HG03521 (cell line): ENCODE measurements at regions not wholly inside any gene's neighbourhood (a gene's known extent, or its start where the extent isn't known, plus 50 kb on each side); places are given as distances from the start of the nearest gene placed in this dataset.
"Not testable (repeated sequence)": the region's sequence is repeated elsewhere in the genome, so short reads cannot be mapped to it uniquely, and the experiment has no call there.

Experiments
- ATAC-seq: cut with Tn5 transposase; IDR thresholded peaks from one replicate; pipeline ENCODE4 v1.9.1; 2021; ENCODE audit warnings: mild to moderate bottlenecking, moderate library complexity; ENCODE audit not compliant: unreplicated experiment

DNA sequence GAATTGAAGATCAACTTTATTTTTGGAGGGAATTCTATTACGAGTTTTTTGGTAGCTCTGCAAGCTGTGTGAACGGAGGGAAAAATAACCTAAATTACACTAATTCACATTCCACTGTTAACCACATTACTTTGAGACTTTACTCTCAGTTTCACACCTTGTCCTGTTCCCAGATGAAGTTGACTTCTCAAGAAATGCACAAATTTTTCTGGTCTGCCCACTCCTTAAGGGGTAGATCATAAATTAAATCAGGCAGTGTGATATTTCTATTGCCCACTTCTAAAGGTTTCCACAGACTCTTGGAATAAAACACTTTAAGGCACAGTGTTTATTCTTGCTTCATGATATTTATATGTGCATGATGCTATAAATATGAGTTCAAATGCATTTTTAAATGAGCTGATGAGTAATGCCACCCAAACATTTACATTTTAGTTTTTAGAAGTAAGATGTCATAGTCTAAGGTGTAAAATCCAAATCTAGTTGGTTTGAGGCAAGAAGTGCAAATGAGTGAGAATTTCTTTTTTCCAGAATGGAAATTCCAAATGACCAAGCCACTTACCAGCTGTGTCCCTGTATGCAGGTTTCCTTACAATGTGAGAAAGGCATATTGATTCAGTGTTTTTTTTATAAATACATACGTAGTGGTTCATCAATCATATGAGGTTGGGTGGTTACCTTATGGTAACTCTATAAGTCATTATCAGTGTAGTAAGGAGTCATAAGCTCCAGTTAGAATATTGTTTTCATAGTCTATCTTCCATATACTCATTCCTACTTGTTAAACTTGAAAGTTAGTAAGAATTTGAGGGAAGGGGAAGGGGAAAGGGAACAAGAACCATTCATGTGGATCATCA lies 437.7 kb upstream of the MEF2C start:
- ATAC-seq = no peak

DNA sequence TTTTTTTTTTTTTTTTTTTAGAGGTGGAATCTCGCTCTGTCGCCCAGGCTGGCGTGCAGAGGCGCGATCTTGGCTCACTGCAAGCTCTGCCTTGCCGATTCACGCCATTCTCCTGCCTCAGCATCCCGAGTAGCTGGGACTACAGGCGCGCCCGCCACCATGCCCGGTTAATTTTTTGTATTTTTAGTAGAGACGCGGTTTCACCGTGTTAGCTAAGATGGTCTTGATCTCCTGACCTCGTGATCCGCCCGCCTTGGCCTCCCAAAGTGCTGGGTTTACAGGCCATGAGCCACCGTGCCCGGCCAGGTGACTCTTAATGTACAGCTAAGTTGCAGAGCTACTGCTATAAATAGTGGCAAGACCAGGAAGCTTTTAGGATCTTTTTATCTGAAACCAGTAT lies 434.9 kb upstream of the MEF2C start:
- ATAC-seq = not testable (repeated sequence)

- ATAC-seq = no peak
These were observed 432.5 kb upstream of the MEF2C start for GRCh38 chr5:89315286-89316100.

DNA sequence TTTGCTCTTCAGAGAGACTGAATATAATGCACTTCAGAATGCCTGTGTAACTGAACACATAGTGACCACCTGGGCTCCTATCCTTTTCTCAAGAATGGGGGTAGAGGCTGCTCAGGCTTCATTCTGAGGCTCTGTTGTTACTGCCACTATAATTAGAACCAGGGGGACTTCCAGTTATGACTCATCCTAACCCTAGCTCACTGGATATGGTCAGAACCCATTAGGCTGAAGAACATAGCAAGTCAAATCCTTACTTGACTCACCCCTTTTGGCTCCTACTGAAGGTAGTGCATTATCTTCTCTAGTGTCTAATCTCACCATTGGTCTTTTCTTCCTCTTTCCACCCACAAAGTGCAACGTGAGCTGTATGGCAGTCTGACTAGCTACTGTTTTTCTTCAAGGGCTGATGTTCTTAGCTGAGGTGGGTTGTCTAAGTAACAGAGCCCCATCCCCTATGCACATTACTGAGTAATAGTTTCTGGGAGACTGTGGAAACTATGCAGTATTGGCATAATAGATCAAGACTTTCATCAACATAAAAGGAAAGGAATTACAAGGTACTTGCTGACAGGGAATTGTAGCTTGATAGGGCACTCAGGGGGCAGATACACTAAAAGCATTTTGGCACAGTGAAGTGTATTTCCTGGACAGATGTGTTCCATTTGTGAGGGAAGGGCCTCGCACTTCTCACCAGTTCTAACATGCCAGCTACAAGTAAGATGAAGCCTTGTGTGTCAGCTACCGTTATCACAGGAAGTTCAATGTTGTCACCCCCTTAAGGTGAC lies 431.0 kb upstream of the MEF2C start:
- peak; percentile 94 for ATAC-seq

- no peak for ATAC-seq
These were observed 430.1 kb upstream of the MEF2C start for GRCh38 chr5:89313044-89313443.

GRCh38 chr5:89309268-89309667 lies 426.3 kb upstream of the MEF2C start:
- no peak for ATAC-seq

- ATAC-seq = peak; percentile 84
These were observed 425.6 kb upstream of the MEF2C start for GRCh38 chr5:89308606-89309040.

DNA sequence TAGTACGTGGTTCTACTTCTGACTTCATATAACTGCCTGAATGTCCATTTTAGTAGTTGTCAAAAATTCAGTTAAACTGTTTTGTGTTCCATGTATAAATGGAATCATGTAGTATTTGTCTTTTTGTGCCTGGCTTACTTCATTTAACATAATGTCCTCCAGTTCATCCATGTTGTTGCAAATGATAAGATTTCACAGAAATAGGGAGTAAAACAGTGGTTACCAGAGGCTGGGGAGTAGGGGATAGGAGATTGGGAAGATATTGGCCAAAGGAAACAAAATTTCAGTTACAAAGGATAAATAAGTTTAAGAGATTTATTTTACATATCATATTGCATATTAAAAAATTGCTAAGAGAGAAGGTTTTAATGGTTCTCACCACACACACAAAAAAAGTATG lies 425.0 kb upstream of the MEF2C start:
- no peak for ATAC-seq

GRCh38 chr5:89307141-89307540 lies 424.2 kb upstream of the MEF2C start:
- ATAC-seq = not testable (repeated sequence)

- peak; percentile 62 for ATAC-seq
These were observed 420.1 kb upstream of the MEF2C start for GRCh38 chr5:89303033-89303480.

GRCh38 chr5:89302102-89302891 lies 419.3 kb upstream of the MEF2C start:
- no peak for ATAC-seq

DNA sequence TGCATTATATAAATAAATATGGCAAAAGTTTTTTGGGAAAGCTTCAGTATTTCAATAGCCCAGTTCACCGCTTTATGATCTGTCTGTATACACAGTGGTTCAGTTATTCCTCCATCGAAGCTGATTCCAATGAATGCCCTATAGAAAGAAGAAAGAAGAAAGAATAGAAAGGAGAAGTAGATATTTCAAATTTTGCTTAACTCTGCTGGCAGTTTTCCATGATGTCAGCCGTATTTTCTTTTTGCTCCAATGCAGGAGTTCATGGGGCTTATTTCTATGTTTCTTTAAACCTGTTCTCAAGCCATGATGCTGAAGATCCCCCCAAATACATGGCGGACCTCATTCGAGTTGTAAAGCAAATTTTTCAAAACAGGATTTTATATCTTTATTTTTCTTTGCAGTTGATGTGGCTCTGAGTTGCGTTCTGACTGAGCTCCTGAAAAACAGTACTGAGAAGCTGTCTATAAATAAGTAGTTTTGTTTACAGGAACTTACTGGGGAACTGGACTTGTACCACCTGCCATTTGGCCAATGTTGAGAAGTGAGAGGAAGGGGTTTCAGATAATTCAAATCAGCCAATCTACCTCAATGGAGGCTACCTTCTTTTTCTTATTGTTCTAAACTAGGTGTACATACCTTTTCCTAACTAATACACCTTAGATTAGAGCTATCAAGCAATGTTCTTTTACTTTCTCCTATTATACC lies 418.5 kb upstream of the MEF2C start:
- ATAC-seq = peak; percentile 61

GRCh38 chr5:89300426-89300970 lies 417.5 kb upstream of the MEF2C start:
- no peak for ATAC-seq

GRCh38 chr5:89299998-89300397 lies 417.0 kb upstream of the MEF2C start:
- ATAC-seq = no peak

- ATAC-seq = no peak
These were observed 414.1 kb upstream of the MEF2C start for GRCh38 chr5:89297066-89297465.

- ATAC-seq = no peak
These were observed 410.8 kb upstream of the MEF2C start for GRCh38 chr5:89293810-89294209.

GRCh38 chr5:89292487-89292886 lies 409.5 kb upstream of the MEF2C start:
- no peak for ATAC-seq

- ATAC-seq = no peak
These were observed 406.6 kb upstream of the MEF2C start for GRCh38 chr5:89289604-89290003.

DNA sequence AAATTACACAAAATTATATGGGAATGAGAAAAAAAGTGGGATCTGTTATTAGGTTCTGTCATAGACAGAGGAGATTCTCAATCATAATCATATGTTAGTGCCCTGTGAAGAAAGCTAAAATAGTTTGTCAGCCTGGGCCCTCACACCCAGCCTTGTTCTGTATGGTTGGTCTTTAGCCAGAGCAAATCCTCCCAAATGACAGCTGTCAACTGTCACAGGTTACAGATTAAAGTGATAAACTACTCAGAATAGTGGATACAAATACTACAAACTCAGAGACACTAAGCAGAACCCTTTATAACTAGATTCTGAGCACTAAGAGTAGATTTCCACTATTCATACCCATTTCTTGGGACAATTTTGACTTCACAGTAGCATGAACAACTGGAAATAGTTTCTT lies 405.0 kb upstream of the MEF2C start:
- ATAC-seq = no peak
